Smooth muscle cell (in vitro differentiated cells): ENCODE measurements at regions not wholly inside any gene's neighbourhood (a gene's known extent, or its start where the extent isn't known, plus 50 kb on each side); places are given as distances from the start of the nearest gene placed in this dataset.

Experiments used
- DNase-seq: peaks from one replicate; lab custom pipeline; 2025; ENCODE audit not compliant: unreplicated experiment; lab: John Stamatoyannopoulos, UW
- H2AFZ ChIP-seq: fragments of 200-600 bp; sonication (generic); 2 replicates; pipeline ENCODE4 v1.6.0; 2016; ENCODE audit warnings: antibody characterized with exemption, low read depth, mild to moderate bottlenecking
- H3F3A ChIP-seq: fragments of 200-600 bp; sonication (generic); 2 replicates; pipeline ENCODE4 v1.6.0; 2017; ENCODE audit warnings: antibody characterized with exemption, low read depth
- H3K27ac ChIP-seq: fragments of 200-600 bp; sonication (generic); 2 replicates; pipeline ENCODE4 v1.5.1; 2016; ENCODE audit warnings: low read depth, mild to moderate bottlenecking
- H3K27me3 ChIP-seq: fragments of 200-600 bp; sonication (generic); 2 replicates; pipeline ENCODE4 v1.6.1; 2016; ENCODE audit warnings: low read depth, mild to moderate bottlenecking
- H3K36me3 ChIP-seq: fragments of 200-600 bp; sonication (generic); 2 replicates; pipeline ENCODE4 v1.5.1; 2016; ENCODE audit warnings: low read depth
- H3K4me1 ChIP-seq: fragments of 200-600 bp; sonication (generic); 2 replicates; pipeline ENCODE4 v1.5.1; 2016; ENCODE audit warnings: low read depth
- H3K4me2 ChIP-seq: fragments of 200-600 bp; sonication (generic); 2 replicates; pipeline ENCODE4 v1.6.0; 2016; ENCODE audit warnings: mild to moderate bottlenecking
- H3K4me3 ChIP-seq: fragments of 200-600 bp; sonication (generic); 2 replicates; pipeline ENCODE4 v1.5.1; 2016; ENCODE audit warnings: mild to moderate bottlenecking
- H3K79me2 ChIP-seq: fragments of 200-600 bp; sonication (generic); 2 replicates; pipeline ENCODE4 v1.6.0; 2016; ENCODE audit warnings: low read depth, mild to moderate bottlenecking
- H3K9ac ChIP-seq: fragments of 200-600 bp; sonication (generic); 2 replicates; pipeline ENCODE4 v1.6.0; 2016; ENCODE audit warnings: low read depth
- H3K9me3 ChIP-seq: fragments of 200-600 bp; sonication (generic); replicated peaks from 2 replicates; pipeline ENCODE4 v1.5.1; 2016; ENCODE audit warnings: low read depth
- H4K20me1 ChIP-seq: fragments of 200-600 bp; sonication (generic); 2 replicates; pipeline ENCODE4 v1.6.0; 2016; ENCODE audit warnings: low read depth
- WGBS: methylation state at CpG from one replicate; pipeline ENCODE4 v1.1.7; 2016; ENCODE audit warnings: low lambda C conversion rate; 5-methylcytosine and 5-hydroxymethylcytosine counted together
- TF ChIP-seq, protein P1 (sequence below): fragments of 200-600 bp; sonication (generic); IDR thresholded peaks from 2 replicates; pipeline ENCODE4 v1.5.1; 2017; ENCODE audit warnings: borderline replicate concordance, mild to moderate bottlenecking, antibody characterized with exemption; ENCODE audit not compliant: insufficient read depth, poor library complexity, severe bottlenecking

DNA sequence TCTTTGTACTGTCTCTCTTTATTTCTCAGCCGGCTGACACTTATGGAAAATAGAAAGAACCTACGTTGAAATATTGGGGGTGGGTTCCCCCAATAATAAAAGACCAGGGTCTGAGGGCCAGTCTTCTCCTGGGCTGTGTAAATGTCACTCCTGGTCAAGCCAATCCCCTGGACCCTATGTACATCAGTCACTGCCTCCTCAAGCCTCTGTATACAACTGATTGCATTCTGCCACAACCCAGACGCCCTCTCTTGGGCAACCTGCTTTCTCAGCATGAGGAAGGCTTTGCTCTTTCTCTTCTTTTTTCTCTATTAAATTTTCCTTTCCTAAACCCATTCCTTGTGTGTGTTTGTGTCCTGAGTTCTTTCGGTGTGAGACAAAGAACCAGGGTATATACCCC, 84.1 kb upstream of the SERBP1 start:
- no peak overlapping the region for H3K4me3 ChIP-seq
- no peak overlapping the region for H3K4me2 ChIP-seq
- H3K27ac ChIP-seq: no peak overlapping the region
- no peaks in the 10 kb centered on the region for H3K79me2 ChIP-seq
- no peaks in the 10 kb centered on the region for H4K20me1 ChIP-seq
- H3K4me1 ChIP-seq: no peaks in the 10 kb centered on the region
- DNase-seq: no peak
- no peaks in the 10 kb centered on the region for H3K36me3 ChIP-seq
- H3K9ac ChIP-seq: no peak overlapping the region
- no peaks in the 10 kb centered on the region for H3F3A ChIP-seq
- no peaks in the 10 kb centered on the region for H3K27me3 ChIP-seq
- no peak overlapping the region for H2AFZ ChIP-seq
- 94% methylated on average over 4 of the region's 4 CpGs for WGBS
- H3K9me3 ChIP-seq: no peaks in the 10 kb centered on the region
- TF ChIP-seq, protein P1, sequence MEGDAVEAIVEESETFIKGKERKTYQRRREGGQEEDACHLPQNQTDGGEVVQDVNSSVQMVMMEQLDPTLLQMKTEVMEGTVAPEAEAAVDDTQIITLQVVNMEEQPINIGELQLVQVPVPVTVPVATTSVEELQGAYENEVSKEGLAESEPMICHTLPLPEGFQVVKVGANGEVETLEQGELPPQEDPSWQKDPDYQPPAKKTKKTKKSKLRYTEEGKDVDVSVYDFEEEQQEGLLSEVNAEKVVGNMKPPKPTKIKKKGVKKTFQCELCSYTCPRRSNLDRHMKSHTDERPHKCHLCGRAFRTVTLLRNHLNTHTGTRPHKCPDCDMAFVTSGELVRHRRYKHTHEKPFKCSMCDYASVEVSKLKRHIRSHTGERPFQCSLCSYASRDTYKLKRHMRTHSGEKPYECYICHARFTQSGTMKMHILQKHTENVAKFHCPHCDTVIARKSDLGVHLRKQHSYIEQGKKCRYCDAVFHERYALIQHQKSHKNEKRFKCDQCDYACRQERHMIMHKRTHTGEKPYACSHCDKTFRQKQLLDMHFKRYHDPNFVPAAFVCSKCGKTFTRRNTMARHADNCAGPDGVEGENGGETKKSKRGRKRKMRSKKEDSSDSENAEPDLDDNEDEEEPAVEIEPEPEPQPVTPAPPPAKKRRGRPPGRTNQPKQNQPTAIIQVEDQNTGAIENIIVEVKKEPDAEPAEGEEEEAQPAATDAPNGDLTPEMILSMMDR: no peak

DNA sequence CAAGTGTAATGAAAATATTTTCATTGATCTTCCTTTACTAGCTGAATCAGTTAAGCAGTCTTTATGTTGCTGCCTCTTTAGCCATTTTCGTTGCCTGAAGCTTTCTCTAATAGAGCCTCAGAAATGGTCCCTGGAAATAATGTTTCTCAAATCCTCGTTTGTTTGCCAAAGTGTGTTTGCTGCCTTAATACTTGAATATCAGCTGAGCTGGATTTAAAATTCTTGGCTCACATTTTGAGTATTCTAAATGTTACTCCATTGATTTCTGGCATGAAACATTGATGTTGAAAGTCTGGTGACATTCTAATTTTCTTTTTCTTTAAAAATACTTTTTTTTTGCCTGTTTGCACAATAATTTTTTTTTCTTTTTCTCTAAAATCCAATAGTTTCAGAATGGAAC, 84.6 kb upstream of the SERBP1 start:
- H3K27me3 ChIP-seq: no peaks in the 10 kb centered on the region
- H3K4me2 ChIP-seq: no peak overlapping the region
- H3K79me2 ChIP-seq: no peaks in the 10 kb centered on the region
- no peaks in the 10 kb centered on the region for H3K36me3 ChIP-seq
- no peaks in the 10 kb centered on the region for H4K20me1 ChIP-seq
- H3K4me3 ChIP-seq: no peak overlapping the region
- no peaks in the 10 kb centered on the region for H3F3A ChIP-seq
- H3K27ac ChIP-seq: no peak overlapping the region
- H3K9me3 ChIP-seq: no peaks in the 10 kb centered on the region
- no peaks in the 10 kb centered on the region for H3K4me1 ChIP-seq
- WGBS: 86% methylated on average over 2 of the region's 2 CpGs
- H2AFZ ChIP-seq: no peak overlapping the region
- TF ChIP-seq, protein P1: no peak
- no peak for DNase-seq
- no peak overlapping the region for H3K9ac ChIP-seq

DNA sequence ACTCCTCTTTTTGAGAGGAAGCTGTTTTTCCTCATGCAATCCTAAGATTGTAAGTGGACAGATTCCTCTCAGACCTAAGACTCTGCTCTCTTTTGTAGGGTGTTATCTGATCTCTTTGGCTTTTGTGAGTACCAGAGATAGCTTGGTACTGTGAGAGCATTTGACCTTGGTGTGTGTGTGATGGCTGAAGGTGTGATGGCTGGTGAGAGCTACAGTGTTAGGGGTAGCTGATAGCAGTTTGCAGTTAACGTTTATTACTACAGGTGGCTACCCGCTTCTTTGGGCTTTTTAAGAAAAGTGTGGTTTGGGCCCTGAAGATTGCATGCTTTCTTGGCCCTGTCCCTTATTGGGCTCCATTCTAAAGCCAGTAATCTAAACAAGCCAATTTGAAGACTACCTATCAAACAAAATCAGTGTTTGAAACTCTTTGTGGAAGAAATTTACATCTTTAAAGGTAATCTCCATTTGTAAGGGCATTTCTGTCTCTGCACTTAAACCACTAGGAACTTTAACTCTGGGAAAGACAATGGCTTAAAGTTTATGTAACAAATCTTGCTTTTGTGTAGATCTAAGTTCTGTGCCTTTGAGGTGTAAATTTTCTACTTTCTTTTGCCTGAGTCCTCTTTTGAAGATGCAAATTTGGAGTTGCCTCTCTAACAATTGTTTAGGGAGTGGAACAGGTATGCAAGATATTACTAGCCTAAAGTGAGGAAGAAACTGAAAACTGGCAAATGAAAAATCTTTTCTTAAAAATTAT, 85.3 kb upstream of the SERBP1 start:
- Histone ChIP-seq H3K9me3 (no peaks in the 10 kb centered on the region), H3K27ac (no peak overlapping the region), H4K20me1 (no peaks in the 10 kb centered on the region), H3K79me2 (no peaks in the 10 kb centered on the region), H2AFZ (no peak overlapping the region), H3K4me2 (no peak overlapping the region), H3K27me3 (no peaks in the 10 kb centered on the region), H3K36me3 (no peaks in the 10 kb centered on the region), H3K4me1 (no peaks in the 10 kb centered on the region), H3K4me3 (no peak overlapping the region), H3F3A (no peaks in the 10 kb centered on the region), H3K9ac (no peak overlapping the region)
- TF ChIP-seq, protein P1: no peak
- WGBS: 43% methylated on average over 2 of the region's 2 CpGs
- no peak for DNase-seq

DNA sequence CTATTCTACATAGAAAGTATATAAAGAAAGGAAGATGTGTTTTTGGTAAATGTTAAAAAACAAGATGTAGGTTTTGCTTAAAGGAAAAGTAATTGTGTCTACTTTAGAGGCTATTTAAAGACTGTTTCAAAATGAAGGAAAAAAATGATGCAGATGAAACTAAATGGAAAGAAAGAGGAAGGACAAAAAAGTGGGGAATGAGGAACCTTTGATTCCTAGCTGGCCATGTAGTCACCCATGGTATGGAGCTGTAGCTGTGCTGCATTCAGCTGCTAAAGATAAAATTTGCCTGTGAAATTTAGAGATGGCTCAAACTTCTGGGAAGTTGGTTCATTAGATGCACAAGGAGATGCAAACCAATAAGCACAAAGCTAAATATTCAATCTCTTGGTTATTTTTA, 86.8 kb upstream of the SERBP1 start:
- Histone ChIP-seq H4K20me1 (no peaks in the 10 kb centered on the region), H3K4me2 (no peak overlapping the region), H3K4me1 (no peaks in the 10 kb centered on the region), H3K36me3 (no peaks in the 10 kb centered on the region), H3K9me3 (no peaks in the 10 kb centered on the region), H3F3A (no peaks in the 10 kb centered on the region), H3K79me2 (no peaks in the 10 kb centered on the region), H3K27ac (no peak overlapping the region), H3K27me3 (no peaks in the 10 kb centered on the region), H2AFZ (no peak overlapping the region), H3K4me3 (no peak overlapping the region), H3K9ac (no peak overlapping the region)
- TF ChIP-seq, protein P1: no peak
- DNase-seq: no peak
